Activated CD8-positive, alpha-beta memory T cell treated with anti-CD3 and anti-CD28 coated beads, Interleukin-2, amount 10 ng/mL, durations not matched to agents 7 days and 5 days (primary cell): ENCODE measurements at regions not wholly inside any gene's neighbourhood (a gene's known extent, or its start where the extent isn't known, plus 50 kb on each side); places are given as distances from the start of the nearest gene placed in this dataset.

Experiments used
- ATAC-seq: fragments of 150-1000 bp; cut with Tn5 transposase; one replicate; pipeline ENCODE4 v1.10.0; 2021; ENCODE audit warnings: moderate library complexity
- CTCF ChIA-PET: fragments of 350-600 bp; sonication (Branson Sonifier 250); formaldehyde crosslinking; loops from one replicate; lab custom pipeline; 2021; ENCODE audit warnings: antibody characterized with exemption; lab: Charles Lee
- DNase-seq: peaks from one replicate; pipeline ENCODE4 v3.0.0-alpha.2; 2020
- H3K27ac Mint-ChIP-seq: one replicate; pipeline ENCODE4 v1.8.0; 2021; ENCODE audit warnings: mild to moderate bottlenecking, mixed read lengths
- H3K27me3 Mint-ChIP-seq: one replicate; pipeline ENCODE4 v1.8.0; 2021; ENCODE audit warnings: mixed read lengths
- H3K36me3 Mint-ChIP-seq: one replicate; pipeline ENCODE4 v1.8.0; 2021; ENCODE audit warnings: mild to moderate bottlenecking, mixed read lengths
- H3K4me1 Mint-ChIP-seq: one replicate; pipeline ENCODE4 v1.8.0; 2021; ENCODE audit warnings: mixed read lengths
- H3K4me3 Mint-ChIP-seq: one replicate; pipeline ENCODE4 v1.8.0; 2021; ENCODE audit warnings: mild to moderate bottlenecking, moderate library complexity, mixed read lengths
- H3K9me3 Mint-ChIP-seq: one replicate; pipeline ENCODE4 v1.8.0; 2022; ENCODE audit warnings: low read depth, mixed read lengths

- DNase-seq (no peak), ATAC-seq (no peak)
- Mint-ChIP-seq H3K27me3 (peaks cover 4% of the 10 kb centered on the region), H3K9me3 (no peaks in the 10 kb centered on the region), H3K4me3 (no peak overlapping the region), H3K4me1 (no peaks in the 10 kb centered on the region), H3K36me3 (no peaks in the 10 kb centered on the region), H3K27ac (no peak overlapping the region)
- CTCF ChIA-PET, result no interaction called here
Measured at GRCh38 chr2:226625946-226626345, 173.7 kb downstream of the IRS1 start.

GRCh38 chr2:226623587-226624368 is 175.8 kb downstream of the IRS1 start:
- ATAC-seq (no peak), DNase-seq (no peak)
- Mint-ChIP-seq H3K4me1 (no peaks in the 10 kb centered on the region), H3K36me3 (no peaks in the 10 kb centered on the region), H3K4me3 (no peak overlapping the region), H3K27ac (no peak overlapping the region), H3K9me3 (no peaks in the 10 kb centered on the region), H3K27me3 (peaks cover 7% of the 10 kb centered on the region)
- CTCF ChIA-PET, result no interaction called here

GRCh38 chr2:226622484-226622883 is 177.1 kb downstream of the IRS1 start:
- DNase-seq (no peak), ATAC-seq (no peak)
- H3K27me3 Mint-ChIP-seq, result peaks cover 4% of the 10 kb centered on the region
- no peaks in the 10 kb centered on the region for H3K9me3 Mint-ChIP-seq
- CTCF ChIA-PET, result no interaction called here
- no peaks in the 10 kb centered on the region for H3K36me3 Mint-ChIP-seq
- no peak overlapping the region for H3K4me3 Mint-ChIP-seq
- H3K4me1 Mint-ChIP-seq, result no peaks in the 10 kb centered on the region
- H3K27ac Mint-ChIP-seq, result no peak overlapping the region

- H3K36me3 Mint-ChIP-seq, result no peaks in the 10 kb centered on the region
- H3K9me3 Mint-ChIP-seq, result no peaks in the 10 kb centered on the region
- no peak overlapping the region for H3K27ac Mint-ChIP-seq
- ATAC-seq, result no peak
- no peak for DNase-seq
- H3K4me3 Mint-ChIP-seq, result no peak overlapping the region
- CTCF ChIA-PET, result interaction anchor here (1.2 kb wide), 1 partner anchor 31 kb away, joined by 3 read pairs; no protein-coding TSS in a partner anchor
- H3K4me1 Mint-ChIP-seq, result no peaks in the 10 kb centered on the region
- peaks cover 10% of the 10 kb centered on the region for H3K27me3 Mint-ChIP-seq
Measured at GRCh38 chr2:226620176-226620575, 179.4 kb downstream of the IRS1 start.

- Mint-ChIP-seq H3K9me3 (no peaks in the 10 kb centered on the region), H3K4me1 (no peaks in the 10 kb centered on the region), H3K36me3 (no peaks in the 10 kb centered on the region), H3K27ac (no peak overlapping the region), H3K27me3 (peaks cover 10% of the 10 kb centered on the region), H3K4me3 (no peak overlapping the region)
- no peak for ATAC-seq
- CTCF ChIA-PET, result interaction anchor here (1.2 kb wide), 1 partner anchor 31 kb away, joined by 3 read pairs; no protein-coding TSS in a partner anchor
- no peak for DNase-seq
Measured at GRCh38 chr2:226619707-226620106, 179.9 kb downstream of the IRS1 start.

- no peaks in the 10 kb centered on the region for H3K9me3 Mint-ChIP-seq
- ATAC-seq (no peak), DNase-seq (no peak)
- H3K4me1 Mint-ChIP-seq, result no peaks in the 10 kb centered on the region
- no peaks in the 10 kb centered on the region for H3K36me3 Mint-ChIP-seq
- CTCF ChIA-PET, result interaction anchor here (0.8 kb wide), 1 partner anchor 9 kb away, joined by 3 read pairs; no protein-coding TSS in a partner anchor
- H3K27me3 Mint-ChIP-seq, result peaks cover 10% of the 10 kb centered on the region
- no peak overlapping the region for H3K4me3 Mint-ChIP-seq
- H3K27ac Mint-ChIP-seq, result no peak overlapping the region
Measured at GRCh38 chr2:226618875-226619605, 180.6 kb downstream of the IRS1 start.

GRCh38 chr2:226618544-226618874 is 181.1 kb downstream of the IRS1 start:
- CTCF ChIA-PET, result interaction anchor here (0.8 kb wide), 1 partner anchor 8 kb away, joined by 3 read pairs; no protein-coding TSS in a partner anchor
- no peak overlapping the region for H3K4me3 Mint-ChIP-seq
- peaks cover 10% of the 10 kb centered on the region for H3K27me3 Mint-ChIP-seq
- ATAC-seq (no peak), DNase-seq (no peak)
- no peak overlapping the region for H3K27ac Mint-ChIP-seq
- no peaks in the 10 kb centered on the region for H3K9me3 Mint-ChIP-seq
- H3K4me1 Mint-ChIP-seq, result no peaks in the 10 kb centered on the region
- no peaks in the 10 kb centered on the region for H3K36me3 Mint-ChIP-seq

GRCh38 chr2:226615891-226616290 is 183.7 kb downstream of the IRS1 start:
- Mint-ChIP-seq H3K4me1 (no peaks in the 10 kb centered on the region), H3K36me3 (no peaks in the 10 kb centered on the region), H3K27ac (no peak overlapping the region), H3K9me3 (no peaks in the 10 kb centered on the region), H3K4me3 (no peak overlapping the region), H3K27me3 (peaks cover 15% of the 10 kb centered on the region)
- CTCF ChIA-PET, result no interaction called here
- ATAC-seq (no peak), DNase-seq (no peak)

- H3K27me3 Mint-ChIP-seq, result peaks cover 10% of the 10 kb centered on the region
- H3K4me1 Mint-ChIP-seq, result peaks cover 13% of the 10 kb centered on the region
- no peaks in the 10 kb centered on the region for H3K9me3 Mint-ChIP-seq
- H3K36me3 Mint-ChIP-seq, result peaks cover 4% of the 10 kb centered on the region
- H3K4me3 Mint-ChIP-seq, result no peak overlapping the region
- no peak for ATAC-seq
- H3K27ac Mint-ChIP-seq, result no peak overlapping the region
- no peak for DNase-seq
- CTCF ChIA-PET, result no interaction called here
Measured at GRCh38 chr2:226611944-226612318, 187.7 kb downstream of the IRS1 start.

- CTCF ChIA-PET, result no interaction called here
- ATAC-seq (no peak), DNase-seq (no peak)
- H3K27me3 Mint-ChIP-seq, result peaks cover 8% of the 10 kb centered on the region
- no peak overlapping the region for H3K4me3 Mint-ChIP-seq
- peaks cover 13% of the 10 kb centered on the region for H3K4me1 Mint-ChIP-seq
- no peaks in the 10 kb centered on the region for H3K9me3 Mint-ChIP-seq
- no peak overlapping the region for H3K27ac Mint-ChIP-seq
- H3K36me3 Mint-ChIP-seq, result peaks cover 4% of the 10 kb centered on the region
Measured at GRCh38 chr2:226611196-226611943, 188.2 kb downstream of the IRS1 start.

- no peak overlapping the region for H3K4me3 Mint-ChIP-seq
- ATAC-seq, result no peak
- H3K27ac Mint-ChIP-seq, result no peak overlapping the region
- H3K27me3 Mint-ChIP-seq, result peaks cover 5% of the 10 kb centered on the region
- H3K9me3 Mint-ChIP-seq, result peaks cover 6% of the 10 kb centered on the region
- peaks cover 13% of the 10 kb centered on the region for H3K4me1 Mint-ChIP-seq
- CTCF ChIA-PET, result no interaction called here
- no peak for DNase-seq
- H3K36me3 Mint-ChIP-seq, result peaks cover 4% of the 10 kb centered on the region
Measured at GRCh38 chr2:226609366-226609765, 190.3 kb downstream of the IRS1 start.

GRCh38 chr2:226608451-226608850 is 191.2 kb downstream of the IRS1 start:
- CTCF ChIA-PET, result no interaction called here

GRCh38 chr2:226607379-226607778 is 192.2 kb downstream of the IRS1 start:
- peaks cover 7% of the 10 kb centered on the region for H3K27me3 Mint-ChIP-seq
- no peak overlapping the region for H3K4me3 Mint-ChIP-seq
- H3K4me1 Mint-ChIP-seq, result peaks cover 13% of the 10 kb centered on the region
- H3K9me3 Mint-ChIP-seq, result peaks cover 6% of the 10 kb centered on the region
- H3K36me3 Mint-ChIP-seq, result peaks cover 4% of the 10 kb centered on the region
- DNase-seq (no peak), ATAC-seq (no peak)
- H3K27ac Mint-ChIP-seq, result no peak overlapping the region
- CTCF ChIA-PET, result no interaction called here

More at GRCh38 chr2:226608451-226608850, 191.2 kb downstream of the IRS1 start:
- Mint-ChIP-seq H3K27ac (peak overlapping the region; percentile 20), H3K4me3 (no peak overlapping the region), H3K9me3 (peaks cover 6% of the 10 kb centered on the region), H3K4me1 (peaks cover 13% of the 10 kb centered on the region), H3K36me3 (peaks cover 4% of the 10 kb centered on the region), H3K27me3 (peaks cover 11% of the 10 kb centered on the region)
- no peak for DNase-seq
- ATAC-seq, result no peak
